Right kidney (tissue), 1 donor: ENCODE measurements at regions not wholly inside any gene's neighbourhood (a gene's known extent, or its start where the extent isn't known, plus 50 kb on each side); places are given as distances from the start of the nearest gene placed in this dataset.
"Not testable (repeated sequence)": the region's sequence is repeated elsewhere in the genome, so short reads cannot be mapped to it uniquely, and the experiment has no call there.

Experiments
- DNase-seq: peaks from one replicate; pipeline ENCODE4 v3.0.0-alpha.2; 2016

GRCh38 chr22:35186492-35186891 is 70.8 kb upstream of the HMGXB4 start:
- no peak for DNase-seq

- DNase-seq, result not testable (repeated sequence)
Measured at GRCh38 chr22:35188930-35189329, 68.4 kb upstream of the HMGXB4 start.

DNA sequence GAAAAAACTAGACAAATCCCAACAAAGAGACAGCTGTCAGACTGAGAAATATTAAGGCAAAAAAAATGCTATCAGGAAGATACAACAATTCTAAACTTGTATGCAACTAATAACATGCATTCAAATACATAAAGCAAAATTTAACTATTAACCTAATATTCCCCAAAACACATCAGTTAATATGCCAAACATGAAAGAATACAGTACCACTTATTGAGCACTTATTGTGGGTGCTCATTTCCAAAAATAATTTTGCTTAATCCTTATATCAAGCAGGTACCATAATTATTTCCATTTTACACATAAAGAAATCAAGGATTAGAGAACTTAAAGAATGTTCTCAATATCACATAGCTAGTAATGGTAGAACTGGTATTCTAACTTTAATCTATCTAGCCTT is 67.7 kb upstream of the HMGXB4 start:
- DNase-seq, result no peak

GRCh38 chr22:35191412-35191811 is 65.9 kb upstream of the HMGXB4 start:
- DNase-seq, result no peak

DNA sequence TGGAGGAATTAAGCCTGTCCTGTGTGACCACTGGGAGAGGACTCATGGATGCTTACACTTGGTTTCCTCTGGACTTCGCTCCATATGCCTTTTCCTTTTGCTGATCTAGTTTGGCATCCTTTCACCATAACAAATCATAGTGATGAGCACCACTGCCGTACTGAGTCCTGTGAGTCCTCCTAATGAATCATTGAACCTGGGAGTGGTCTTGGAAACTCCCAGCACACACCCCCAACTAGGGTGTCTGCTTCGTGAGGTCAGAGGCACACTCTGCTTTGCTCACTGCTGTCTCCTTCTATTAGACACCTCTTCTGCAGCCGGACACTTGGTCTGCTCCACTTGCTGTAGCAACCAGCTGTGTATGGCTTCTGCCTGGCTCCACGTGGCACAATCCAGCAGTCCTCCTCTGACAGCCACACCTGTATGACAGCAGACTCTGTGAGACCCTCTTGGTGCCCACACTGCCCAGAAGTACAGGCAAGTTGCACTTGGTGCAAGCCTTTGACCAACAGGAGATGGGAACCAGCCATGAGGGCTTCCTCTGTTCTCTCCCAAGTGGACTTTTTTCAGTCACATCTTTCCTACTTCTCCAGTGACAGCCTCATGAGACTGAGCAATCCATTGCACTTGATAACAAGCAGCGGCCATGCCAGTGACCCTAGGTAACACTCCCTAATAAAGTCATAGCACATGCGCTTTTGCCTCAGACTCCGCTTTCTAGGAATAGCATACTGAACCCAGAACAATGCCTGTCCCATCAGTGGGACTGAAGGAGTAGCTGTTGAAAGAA is 65.0 kb upstream of the HMGXB4 start:
- DNase-seq, result no peak

DNA sequence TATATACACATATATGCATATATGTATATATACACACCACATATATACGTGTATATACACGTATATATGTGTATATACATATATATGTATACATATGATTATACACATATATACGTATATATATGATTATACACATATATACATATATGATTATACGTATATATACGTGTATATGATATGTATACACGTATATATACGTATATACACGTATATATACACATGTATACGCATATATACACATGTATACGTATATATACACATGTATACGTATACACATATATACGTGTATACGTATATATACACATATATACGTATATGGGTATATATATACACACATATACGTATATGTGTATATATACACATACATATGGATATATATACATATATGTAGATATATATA is 62.1 kb upstream of the HMGXB4 start:
- DNase-seq, result no peak

DNA sequence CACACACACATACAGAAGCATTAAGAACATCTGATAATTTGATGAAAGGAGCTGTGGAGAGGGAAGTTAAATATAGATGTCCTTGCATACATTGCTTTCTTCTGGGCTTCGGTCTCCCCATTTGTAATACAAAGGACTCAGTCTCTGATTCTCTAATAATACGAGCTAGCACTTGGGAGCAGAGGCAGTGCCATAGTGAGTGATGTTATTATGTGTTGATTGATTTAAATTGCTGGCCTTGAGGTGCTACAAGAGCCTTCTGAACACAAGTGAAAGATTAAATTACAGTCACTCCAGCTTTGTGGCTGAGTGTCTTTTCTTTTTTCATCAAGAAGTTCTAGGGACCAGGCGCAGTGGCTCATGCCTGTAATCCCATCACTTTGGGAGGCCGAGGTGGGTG is 61.5 kb upstream of the HMGXB4 start:
- DNase-seq, result no peak

- no peak for DNase-seq
Measured at GRCh38 chr22:35197071-35197470, 60.2 kb upstream of the HMGXB4 start.

DNA sequence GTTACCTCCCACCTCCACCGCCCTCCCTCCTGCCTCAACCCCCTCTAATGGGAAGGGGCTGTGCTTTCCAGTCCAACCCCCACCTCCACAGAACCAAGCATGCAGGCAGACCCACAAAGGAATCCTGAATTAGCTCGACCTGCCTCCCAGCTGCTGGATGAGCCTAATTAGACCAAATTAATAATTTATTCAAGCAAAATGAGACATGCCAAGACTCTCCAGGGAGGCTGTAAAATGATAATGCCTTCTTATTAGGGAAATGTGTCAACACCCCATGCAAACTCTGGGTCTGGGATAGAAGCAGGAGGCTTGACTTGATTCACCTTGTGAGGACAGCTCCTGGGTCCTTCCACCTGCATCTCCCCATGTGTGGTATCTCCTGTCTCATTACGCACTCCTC is 59.4 kb upstream of the HMGXB4 start:
- no peak for DNase-seq

- DNase-seq, result no peak
Measured at GRCh38 chr22:35198738-35199137, 58.6 kb upstream of the HMGXB4 start.

DNA sequence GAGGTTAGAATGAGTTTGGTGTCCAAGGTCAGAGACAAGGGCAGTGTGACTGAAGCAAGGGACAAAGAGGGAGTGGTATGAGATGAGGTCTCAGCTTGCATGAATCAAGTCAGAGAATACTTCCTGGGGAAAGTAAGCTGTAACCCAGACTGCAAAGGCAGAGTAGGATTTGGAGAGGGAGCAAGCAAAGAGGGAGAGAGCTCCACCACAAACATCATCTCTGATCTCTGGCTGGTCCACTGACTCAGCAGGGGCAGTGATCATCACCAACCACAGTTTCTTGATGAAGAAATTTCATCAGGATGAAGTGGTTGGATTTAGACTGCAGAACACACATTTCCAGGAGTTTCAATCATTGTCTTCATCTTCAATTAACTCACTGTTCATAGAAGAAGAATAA is 54.9 kb upstream of the HMGXB4 start:
- DNase-seq, result no peak

DNA sequence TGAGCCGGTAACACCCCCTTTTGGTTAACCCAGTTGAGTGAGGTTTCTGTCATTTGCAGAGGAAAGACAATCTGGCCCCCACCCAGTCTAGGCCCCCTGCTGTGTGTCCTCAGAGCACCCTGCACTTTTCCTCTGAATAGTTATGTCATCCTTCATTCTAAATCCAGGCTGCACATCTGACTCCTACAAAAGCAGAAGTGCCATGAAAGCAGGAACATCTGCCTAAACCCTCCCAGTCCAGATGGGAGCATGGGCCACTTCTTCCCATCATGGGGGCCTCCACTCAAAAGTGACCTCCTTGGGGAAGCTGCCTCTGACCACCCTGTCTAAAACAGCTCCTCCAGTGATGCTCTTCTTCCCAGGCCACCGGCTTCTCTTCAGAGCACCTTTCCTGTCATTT is 53.7 kb upstream of the HMGXB4 start:
- no peak for DNase-seq

- peak; percentile 53 for DNase-seq
Measured at GRCh38 chr22:35204807-35205775, 52.2 kb upstream of the HMGXB4 start.

DNA sequence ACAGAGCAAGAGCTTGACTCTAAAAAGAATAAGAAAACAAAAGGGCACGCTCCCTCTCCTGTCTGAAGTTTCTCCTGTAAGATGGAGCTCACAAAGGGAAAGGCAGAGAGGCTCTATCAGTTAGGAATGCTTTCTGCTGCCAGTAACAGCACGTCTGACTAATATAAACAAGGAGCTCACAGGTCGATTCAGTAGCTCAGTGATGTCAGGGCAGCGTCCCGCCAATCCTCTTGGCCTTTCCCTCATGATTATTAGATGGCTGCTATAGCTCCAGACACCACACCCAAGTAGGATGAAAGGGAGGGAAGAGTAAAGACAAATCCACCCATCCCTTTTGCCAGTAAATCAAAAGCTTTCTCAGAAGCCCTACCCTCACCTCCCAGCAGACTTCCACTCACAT is 51.3 kb upstream of the HMGXB4 start:
- no peak for DNase-seq

DNA sequence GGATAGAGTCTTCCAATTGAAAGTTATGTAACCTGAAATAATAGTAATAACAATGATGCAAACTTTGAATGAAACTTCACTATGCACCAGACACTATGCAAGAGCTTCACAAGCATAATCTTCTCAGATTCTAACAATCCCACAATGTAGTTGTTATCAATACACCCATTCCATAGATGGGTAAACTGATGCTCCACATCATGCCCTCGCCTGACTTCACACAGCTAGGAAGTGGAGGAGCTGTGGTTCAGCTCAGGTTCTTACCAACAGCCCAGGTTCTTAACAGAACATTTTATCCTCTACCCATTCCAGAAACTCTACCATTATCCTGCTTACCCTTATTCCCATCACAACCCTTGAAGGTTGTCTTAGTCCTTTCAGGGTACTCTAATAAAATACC is 50.4 kb upstream of the HMGXB4 start:
- no peak for DNase-seq
